ENCODE measurements at regions not wholly inside any gene's neighbourhood (a gene's known extent, or its start where the extent isn't known, plus 50 kb on each side); places are given as distances from the start of the nearest gene placed in this dataset.
A peak's percentile ranks its signal among the peaks of the same experiment; 100 is the strongest.

DNA sequence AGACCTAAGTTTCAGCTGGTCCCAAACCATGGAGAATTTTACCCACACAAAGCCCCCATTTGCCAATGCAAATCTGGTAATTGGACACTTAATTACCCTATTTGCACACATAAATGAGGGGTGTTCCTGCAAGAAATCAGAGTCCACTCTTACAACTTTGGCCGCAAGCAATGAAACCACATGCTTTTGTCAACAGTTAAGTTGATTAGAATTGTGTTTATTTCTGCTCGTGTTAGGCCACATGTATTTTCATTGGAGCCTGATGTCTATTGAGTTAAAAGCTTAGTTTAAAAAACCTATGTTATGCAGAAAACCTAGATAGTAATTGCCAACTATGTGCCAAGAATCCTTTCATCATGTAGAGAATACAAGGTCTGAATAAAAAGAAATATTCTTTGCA is 153.8 kb upstream of the CMC1 start:
- FAIRE-seq (no peak), DNase-seq (ENCODE audit: insufficient read length, low spot score) (no peak)

GRCh38 chr3:28088811-28089526 is 152.4 kb upstream of the CMC1 start:
- DNase-seq (ENCODE audit: insufficient read length, low spot score) = no peak
- no peak for FAIRE-seq

GRCh38 chr3:28089527-28089897 is 151.9 kb upstream of the CMC1 start:
- no peak for FAIRE-seq
- no peak for DNase-seq (ENCODE audit: insufficient read length, low spot score)

GRCh38 chr3:28099296-28099695 is 142.1 kb upstream of the CMC1 start:
- DNase-seq (ENCODE audit: insufficient read length, low spot score) (no peak), FAIRE-seq (no peak)

DNA sequence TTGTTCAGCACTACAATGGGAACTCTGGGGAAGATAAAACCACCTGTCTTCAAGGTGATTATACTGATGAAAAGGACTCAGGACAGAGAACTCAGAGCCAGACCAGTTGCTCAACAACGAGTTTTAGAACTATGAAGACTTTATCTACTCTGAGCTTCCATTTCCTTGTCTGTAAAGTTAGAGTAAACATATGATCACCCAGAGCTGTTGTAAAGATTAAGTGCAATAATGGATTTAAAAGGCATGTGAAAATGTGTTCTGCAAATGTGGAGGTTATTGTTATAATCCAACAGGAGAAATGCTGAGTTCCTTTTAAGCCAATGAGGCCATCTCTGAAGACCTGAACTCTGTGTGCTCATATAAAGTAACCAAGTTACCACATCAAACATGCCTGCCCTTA is 139.7 kb upstream of the CMC1 start:
- no peak for FAIRE-seq

DNA sequence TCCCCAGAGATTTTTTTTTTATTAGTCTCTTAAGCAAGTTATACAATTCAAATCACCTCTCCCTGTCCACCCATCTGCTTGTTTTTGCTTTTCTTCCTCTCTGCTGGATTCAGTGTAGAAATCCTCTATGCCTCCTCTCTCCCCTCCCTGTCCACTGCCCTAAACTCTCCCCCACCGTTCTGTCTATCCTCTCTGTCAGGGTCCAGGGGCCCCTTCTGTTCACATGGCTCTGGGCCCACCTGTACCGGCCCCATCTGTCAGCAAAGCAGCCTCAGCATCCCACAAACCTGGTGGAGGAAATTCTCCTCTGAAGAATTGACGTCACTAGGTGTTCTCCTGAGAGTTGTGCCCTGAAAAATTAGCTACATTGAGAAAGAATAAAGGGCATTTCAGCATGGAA is 137.6 kb upstream of the CMC1 start:
- FAIRE-seq (no peak), DNase-seq (ENCODE audit: insufficient read length, low spot score) (no peak)

More for the DNA sequence above, 139.7 kb upstream of the CMC1 start:
- DNase-seq (ENCODE audit: insufficient read length, low spot score) = no peak

GRCh38 chr3:28104896-28105534 is 136.4 kb upstream of the CMC1 start:
- DNase-seq (ENCODE audit: insufficient read length, low spot score) (no peak), FAIRE-seq (no peak)

- FAIRE-seq (no peak), DNase-seq (ENCODE audit: insufficient read length, low spot score) (no peak)
Observed at GRCh38 chr3:28109829-28110228, 131.6 kb upstream of the CMC1 start.

GRCh38 chr3:28110869-28111268 is 130.6 kb upstream of the CMC1 start:
- FAIRE-seq = no peak
- DNase-seq (ENCODE audit: insufficient read length, low spot score) = no peak

DNA sequence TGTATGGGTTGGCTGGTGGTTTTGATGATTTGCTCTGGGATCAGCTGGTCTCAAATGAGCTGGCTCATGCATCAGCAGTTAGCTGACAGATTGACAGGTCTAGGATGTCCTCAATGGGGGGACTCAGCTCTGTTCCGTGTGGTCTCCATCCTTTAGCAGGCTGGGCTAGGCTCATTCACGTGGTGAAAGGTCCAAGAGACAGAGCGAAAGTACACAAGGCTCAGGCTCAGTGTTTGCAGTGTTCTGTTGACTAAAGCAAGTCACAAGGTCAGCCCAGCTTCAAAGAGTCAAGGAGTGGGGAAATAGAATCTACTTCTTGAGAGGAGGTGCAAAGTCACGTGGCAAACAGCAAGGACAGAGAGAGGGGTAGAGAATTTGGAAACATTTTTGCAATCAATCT is 126.5 kb upstream of the CMC1 start:
- DNase-seq (ENCODE audit: insufficient read length, low spot score) = no peak
- FAIRE-seq = no peak

GRCh38 chr3:28115316-28115715 is 126.1 kb upstream of the CMC1 start:
- DNase-seq (ENCODE audit: insufficient read length, low spot score) (no peak), FAIRE-seq (no peak)

- no peak for FAIRE-seq
Observed at GRCh38 chr3:28117598-28117997, 123.8 kb upstream of the CMC1 start.

DNA sequence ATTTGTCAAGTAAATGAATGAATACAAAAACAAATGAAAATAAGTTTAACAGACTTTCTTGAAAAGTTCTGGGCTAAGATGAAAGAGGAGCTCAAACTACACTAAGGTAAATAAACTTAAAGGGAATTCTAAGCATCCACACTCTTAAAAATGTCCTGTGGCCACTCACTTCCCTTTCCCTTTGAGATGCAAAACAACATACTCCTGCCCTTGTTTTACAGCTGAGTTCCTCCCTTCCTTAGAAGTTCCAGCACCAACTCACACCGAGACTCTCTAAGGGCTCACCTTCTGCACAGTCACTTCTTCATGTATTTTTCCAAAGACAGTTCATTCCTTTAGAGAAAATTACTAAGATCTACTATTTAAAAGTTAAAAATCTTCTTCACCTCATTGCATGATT is 123.3 kb upstream of the CMC1 start:
- DNase-seq (ENCODE audit: insufficient read length, low spot score) (no peak), FAIRE-seq (no peak)

More at GRCh38 chr3:28117598-28117997, 123.8 kb upstream of the CMC1 start:
- no peak for DNase-seq (ENCODE audit: insufficient read length, low spot score)

- FAIRE-seq (no peak), DNase-seq (ENCODE audit: insufficient read length, low spot score) (no peak)
Observed at GRCh38 chr3:28122227-28122626, 119.2 kb upstream of the CMC1 start.

DNA sequence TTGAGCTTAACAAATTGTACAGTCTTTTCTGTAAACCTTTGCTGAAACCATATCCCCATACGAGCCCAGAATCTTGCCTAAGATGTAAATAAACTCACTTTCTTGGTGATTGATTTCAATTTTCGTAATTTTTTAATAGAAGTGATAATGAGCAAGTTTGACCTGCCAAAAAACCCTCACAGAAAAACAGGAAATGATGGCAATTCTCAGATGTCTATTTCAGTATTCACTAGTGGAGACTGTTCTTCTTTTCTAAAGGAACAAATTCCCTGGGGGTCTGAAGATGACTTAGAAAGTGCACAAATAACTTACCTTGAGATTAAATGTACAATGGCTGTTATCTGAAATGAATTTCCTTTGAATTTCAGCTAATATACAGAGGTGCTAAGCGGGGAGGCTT is 116.5 kb upstream of the CMC1 start:
- DNase-seq (ENCODE audit: insufficient read length, low spot score) (no peak), FAIRE-seq (peak; percentile 73)

DNA sequence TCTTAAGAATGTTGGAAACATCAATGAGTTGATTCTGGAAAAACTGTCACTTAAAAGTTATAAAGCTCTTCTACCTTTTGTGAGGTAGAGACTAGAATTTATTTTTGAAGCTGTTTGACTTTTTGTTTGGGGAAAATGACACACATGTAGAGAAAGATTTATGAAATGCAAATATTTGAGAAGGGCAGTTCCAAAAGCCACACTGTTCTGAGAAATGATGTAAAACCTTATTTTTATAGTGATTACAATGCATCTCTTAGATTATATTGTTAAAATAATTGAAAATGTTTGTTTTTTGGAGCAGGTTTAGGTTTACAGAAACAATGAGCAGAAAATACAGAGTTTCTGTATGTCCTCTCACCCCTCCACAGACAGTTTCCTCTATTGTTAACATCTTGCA is 116.1 kb upstream of the CMC1 start:
- DNase-seq (ENCODE audit: insufficient read length, low spot score) (no peak), FAIRE-seq (no peak)

- FAIRE-seq = no peak
- no peak for DNase-seq (ENCODE audit: insufficient read length, low spot score)
Observed at GRCh38 chr3:28130836-28131235, 110.6 kb upstream of the CMC1 start.

DNA sequence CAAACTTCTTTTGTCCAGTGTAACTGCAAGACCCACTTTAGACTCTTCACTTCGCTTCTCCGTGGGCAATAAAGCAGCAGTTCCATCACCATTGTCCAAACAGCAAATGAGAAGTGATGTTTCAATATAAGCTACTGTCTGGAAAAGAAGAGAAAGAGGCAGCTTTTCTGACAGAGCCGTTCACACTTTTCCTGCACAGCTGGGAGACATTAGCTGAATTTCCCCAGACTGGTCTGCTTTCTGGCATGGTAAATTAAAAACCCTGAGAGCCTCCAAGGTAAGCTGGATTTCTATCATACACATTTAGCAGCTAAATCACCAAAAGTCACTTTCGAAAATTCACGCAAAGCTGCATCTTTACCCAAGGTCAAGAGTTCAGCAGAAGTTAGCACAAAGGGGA is 108.5 kb upstream of the CMC1 start:
- FAIRE-seq = no peak
- DNase-seq (ENCODE audit: insufficient read length, low spot score) = no peak

- FAIRE-seq (no peak), DNase-seq (ENCODE audit: insufficient read length, low spot score) (no peak)
Observed at GRCh38 chr3:28134198-28134597, 107.2 kb upstream of the CMC1 start.

DNA sequence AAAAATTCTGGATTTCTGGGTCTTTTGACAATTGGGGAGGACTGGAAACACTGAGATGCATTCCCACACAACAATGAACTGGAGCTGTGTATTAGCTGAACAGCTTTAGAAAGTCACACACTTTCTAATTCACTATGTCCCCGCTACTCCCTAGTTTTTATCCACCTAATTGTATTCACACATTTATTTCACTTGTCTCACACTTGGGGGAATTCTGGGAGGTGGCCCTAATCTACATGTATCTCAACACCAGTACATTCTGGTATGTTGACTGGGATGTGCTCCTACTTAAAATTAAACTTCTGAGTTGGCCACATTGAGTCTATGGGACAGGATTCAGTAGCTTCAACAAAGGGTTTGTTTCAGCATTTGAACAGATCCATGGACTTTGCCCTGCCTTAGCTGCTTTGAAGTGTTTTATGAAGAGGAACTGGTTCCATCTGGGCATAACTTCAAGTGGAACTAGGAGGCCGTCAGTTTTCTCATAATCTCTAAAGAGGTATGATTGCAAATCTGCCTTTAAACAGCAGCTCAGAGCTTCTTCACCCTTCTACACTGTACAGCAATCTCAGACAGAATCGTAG is 106.5 kb upstream of the CMC1 start:
- FAIRE-seq (no peak), DNase-seq (ENCODE audit: insufficient read length, low spot score) (no peak)

DNA sequence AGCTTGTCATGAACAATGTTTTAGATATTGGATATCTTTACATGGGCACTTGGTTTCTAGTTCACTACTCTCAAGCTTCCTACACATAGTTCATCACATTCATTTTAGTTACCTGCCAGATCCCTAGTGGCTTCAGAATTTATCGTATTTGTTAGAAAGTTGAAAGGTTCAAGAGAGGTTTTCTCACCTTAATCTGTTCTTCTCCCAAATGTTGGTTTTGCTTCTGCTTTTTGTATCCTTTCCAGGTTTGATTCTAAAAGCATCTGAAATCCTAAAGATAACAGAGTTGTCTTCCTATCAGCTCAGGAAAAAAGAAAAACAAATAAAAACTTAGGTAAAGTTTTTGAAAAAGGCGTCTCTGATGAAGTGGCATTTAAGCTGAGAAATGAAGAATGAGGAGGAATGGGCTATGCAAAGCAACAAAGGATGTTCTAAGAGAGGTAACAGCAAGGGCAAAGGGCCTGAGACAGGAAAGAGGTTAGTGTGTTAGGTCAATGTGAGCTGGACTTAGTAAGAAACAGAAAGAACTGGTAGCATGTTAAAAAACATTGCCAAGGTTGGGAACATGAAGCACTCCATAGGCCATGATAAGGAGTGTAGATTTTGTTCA is 104.7 kb upstream of the CMC1 start:
- FAIRE-seq (no peak), DNase-seq (ENCODE audit: insufficient read length, low spot score) (no peak)

GRCh38 chr3:28138043-28138610 is 103.3 kb upstream of the CMC1 start:
- no peak for DNase-seq (ENCODE audit: insufficient read length, low spot score)
- no peak for FAIRE-seq
